ENCODE measurements at regions not wholly inside any gene's neighbourhood (a gene's known extent, or its start where the extent isn't known, plus 50 kb on each side); places are given as distances from the start of the nearest gene placed in this dataset.

DNA sequence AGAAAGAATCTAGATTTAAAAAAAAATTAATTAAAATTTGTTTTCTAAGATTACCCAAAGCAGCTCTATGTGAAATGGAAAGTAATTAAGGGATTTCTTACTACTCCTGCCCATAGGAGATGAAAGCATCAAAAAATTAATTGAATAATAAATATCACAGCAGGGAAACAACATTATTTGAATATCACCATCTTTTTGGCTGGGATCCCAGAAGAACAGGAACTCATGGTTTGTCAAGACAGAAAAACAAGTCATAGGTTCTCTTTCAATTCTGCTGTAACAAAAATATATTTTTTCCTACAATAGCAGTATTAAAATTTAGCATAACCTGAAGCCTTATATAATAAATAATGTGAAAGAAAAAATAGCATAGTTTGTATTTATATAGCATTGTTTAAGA, 1713.4 kb downstream of the NCAM2 start:
- no peak for TF ChIP-seq ZNF263 (CRISPR knock-in tag; IDR thresholded peaks at IDR 0.05; ENCODE audit: low read depth)
- no peak for TF ChIP-seq CDX4 (CRISPR knock-in tag; IDR thresholded peaks at IDR 0.05; ENCODE audit: borderline replicate concordance)
- TF ChIP-seq MYBL2 (CRISPR knock-in tag; IDR thresholded peaks at IDR 0.05), result no peak
- TF ChIP-seq TP53 (CRISPR knock-in tag; IDR thresholded peaks at IDR 0.05), result no peak
- no peak for TF ChIP-seq ELF4 (CRISPR knock-in tag; IDR thresholded peaks at IDR 0.05; ENCODE audit: low read depth)
- TF ChIP-seq SP1 (CRISPR knock-in tag; conservative IDR thresholded peaks at IDR 0.05), result no peak
- no peak for TF ChIP-seq ZNF396 (CRISPR knock-in tag; IDR thresholded peaks at IDR 0.05; ENCODE audit: borderline replicate concordance)
- no peak for TF ChIP-seq NFYB (CRISPR knock-in tag; conservative IDR thresholded peaks at IDR 0.05; ENCODE audit: low read depth)
- no peak for TF ChIP-seq NR3C1 (CRISPR knock-in tag; conservative IDR thresholded peaks at IDR 0.05; ENCODE audit: low read depth)
- TF ChIP-seq, protein P1, sequence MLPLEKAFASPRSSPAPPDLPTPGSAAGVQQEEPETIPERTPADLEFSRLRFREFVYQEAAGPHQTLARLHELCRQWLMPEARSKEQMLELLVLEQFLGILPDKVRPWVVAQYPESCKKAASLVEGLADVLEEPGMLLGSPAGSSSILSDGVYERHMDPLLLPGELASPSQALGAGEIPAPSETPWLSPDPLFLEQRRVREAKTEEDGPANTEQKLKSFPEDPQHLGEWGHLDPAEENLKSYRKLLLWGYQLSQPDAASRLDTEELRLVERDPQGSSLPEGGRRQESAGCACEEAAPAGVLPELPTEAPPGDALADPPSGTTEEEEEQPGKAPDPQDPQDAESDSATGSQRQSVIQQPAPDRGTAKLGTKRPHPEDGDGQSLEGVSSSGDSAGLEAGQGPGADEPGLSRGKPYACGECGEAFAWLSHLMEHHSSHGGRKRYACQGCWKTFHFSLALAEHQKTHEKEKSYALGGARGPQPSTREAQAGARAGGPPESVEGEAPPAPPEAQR (CRISPR knock-in tag; IDR thresholded peaks at IDR 0.05), result no peak
- no peak for TF ChIP-seq PREB (CRISPR knock-in tag; IDR thresholded peaks at IDR 0.05; ENCODE audit: borderline replicate concordance)
- TF ChIP-seq CBFB (CRISPR knock-in tag; IDR thresholded peaks at IDR 0.05; ENCODE audit: low read depth), result no peak
- TF ChIP-seq TEAD1 (CRISPR knock-in tag; IDR thresholded peaks at IDR 0.05), result no peak
- TF ChIP-seq, protein P2, sequence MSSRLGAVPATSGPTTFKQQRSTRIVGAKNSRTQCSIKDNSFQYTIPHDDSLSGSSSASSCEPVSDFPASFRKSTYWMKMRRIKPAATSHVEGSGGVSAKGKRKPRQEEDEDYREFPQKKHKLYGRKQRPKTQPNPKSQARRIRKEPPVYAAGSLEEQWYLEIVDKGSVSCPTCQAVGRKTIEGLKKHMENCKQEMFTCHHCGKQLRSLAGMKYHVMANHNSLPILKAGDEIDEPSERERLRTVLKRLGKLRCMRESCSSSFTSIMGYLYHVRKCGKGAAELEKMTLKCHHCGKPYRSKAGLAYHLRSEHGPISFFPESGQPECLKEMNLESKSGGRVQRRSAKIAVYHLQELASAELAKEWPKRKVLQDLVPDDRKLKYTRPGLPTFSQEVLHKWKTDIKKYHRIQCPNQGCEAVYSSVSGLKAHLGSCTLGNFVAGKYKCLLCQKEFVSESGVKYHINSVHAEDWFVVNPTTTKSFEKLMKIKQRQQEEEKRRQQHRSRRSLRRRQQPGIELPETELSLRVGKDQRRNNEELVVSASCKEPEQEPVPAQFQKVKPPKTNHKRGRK (CRISPR knock-in tag; IDR thresholded peaks at IDR 0.05; ENCODE audit: borderline replicate concordance), result no peak
- no peak for TF ChIP-seq GTF2I (CRISPR knock-in tag; conservative IDR thresholded peaks at IDR 0.05)
- TF ChIP-seq ZNF232 (CRISPR knock-in tag; IDR thresholded peaks at IDR 0.05), result no peak
- no peak for TF ChIP-seq FOXP1 (CRISPR knock-in tag; IDR thresholded peaks at IDR 0.05; ENCODE audit: borderline replicate concordance)
- CTCF ChIA-PET, result no interaction called here
- POLR2A ChIA-PET, result no interaction called here
- H3K27me3 Mint-ChIP-seq (ENCODE audit: low read depth), result no peaks in the 10 kb centered on the region
- ATAC-seq, result no peak
- no peak for DNase-seq (ENCODE audit: low spot score)
- H3K4me1 Mint-ChIP-seq, result no peaks in the 10 kb centered on the region
- H3K9me3 Mint-ChIP-seq, result peaks cover 55% of the 10 kb centered on the region
- no peak overlapping the region for H3K4me3 Mint-ChIP-seq
- H3K27ac Mint-ChIP-seq, result no peak overlapping the region
- H3K36me3 Mint-ChIP-seq, result peaks cover 14% of the 10 kb centered on the region

DNA sequence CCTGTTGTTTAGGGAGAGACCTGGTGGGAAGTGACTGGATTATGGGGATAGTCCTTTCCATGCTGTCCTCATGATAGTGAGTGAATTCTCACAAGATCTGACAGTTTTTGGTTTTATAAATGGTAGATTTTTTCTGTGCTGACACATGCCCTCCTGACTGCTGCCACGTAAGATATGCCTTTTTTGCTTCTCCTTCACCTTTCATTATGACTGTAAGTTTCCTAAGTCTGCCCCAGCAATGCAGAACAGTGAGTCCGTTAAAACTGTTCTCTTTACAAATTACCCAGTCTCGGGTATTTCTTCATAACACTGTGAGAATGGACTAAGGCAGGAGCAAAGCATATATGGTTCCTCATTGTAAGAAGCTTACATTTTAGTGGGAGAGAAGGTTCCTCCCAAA, 1727.2 kb downstream of the NCAM2 start:
- Mint-ChIP-seq H3K27ac (no peak overlapping the region), H3K4me3 (no peak overlapping the region), H3K36me3 (peaks cover 59% of the 10 kb centered on the region), H3K9me3 (peaks cover 71% of the 10 kb centered on the region), H3K4me1 (no peaks in the 10 kb centered on the region), H3K27me3 (ENCODE audit: low read depth) (no peaks in the 10 kb centered on the region)
- no peak for DNase-seq (ENCODE audit: low spot score)
- no peak for ATAC-seq
- ChIA-PET CTCF (no interaction called here), POLR2A (no interaction called here)
- TF ChIP-seq CBFB (CRISPR knock-in tag; IDR thresholded peaks at IDR 0.05; ENCODE audit: low read depth), result no peak
- TF ChIP-seq, protein P3, sequence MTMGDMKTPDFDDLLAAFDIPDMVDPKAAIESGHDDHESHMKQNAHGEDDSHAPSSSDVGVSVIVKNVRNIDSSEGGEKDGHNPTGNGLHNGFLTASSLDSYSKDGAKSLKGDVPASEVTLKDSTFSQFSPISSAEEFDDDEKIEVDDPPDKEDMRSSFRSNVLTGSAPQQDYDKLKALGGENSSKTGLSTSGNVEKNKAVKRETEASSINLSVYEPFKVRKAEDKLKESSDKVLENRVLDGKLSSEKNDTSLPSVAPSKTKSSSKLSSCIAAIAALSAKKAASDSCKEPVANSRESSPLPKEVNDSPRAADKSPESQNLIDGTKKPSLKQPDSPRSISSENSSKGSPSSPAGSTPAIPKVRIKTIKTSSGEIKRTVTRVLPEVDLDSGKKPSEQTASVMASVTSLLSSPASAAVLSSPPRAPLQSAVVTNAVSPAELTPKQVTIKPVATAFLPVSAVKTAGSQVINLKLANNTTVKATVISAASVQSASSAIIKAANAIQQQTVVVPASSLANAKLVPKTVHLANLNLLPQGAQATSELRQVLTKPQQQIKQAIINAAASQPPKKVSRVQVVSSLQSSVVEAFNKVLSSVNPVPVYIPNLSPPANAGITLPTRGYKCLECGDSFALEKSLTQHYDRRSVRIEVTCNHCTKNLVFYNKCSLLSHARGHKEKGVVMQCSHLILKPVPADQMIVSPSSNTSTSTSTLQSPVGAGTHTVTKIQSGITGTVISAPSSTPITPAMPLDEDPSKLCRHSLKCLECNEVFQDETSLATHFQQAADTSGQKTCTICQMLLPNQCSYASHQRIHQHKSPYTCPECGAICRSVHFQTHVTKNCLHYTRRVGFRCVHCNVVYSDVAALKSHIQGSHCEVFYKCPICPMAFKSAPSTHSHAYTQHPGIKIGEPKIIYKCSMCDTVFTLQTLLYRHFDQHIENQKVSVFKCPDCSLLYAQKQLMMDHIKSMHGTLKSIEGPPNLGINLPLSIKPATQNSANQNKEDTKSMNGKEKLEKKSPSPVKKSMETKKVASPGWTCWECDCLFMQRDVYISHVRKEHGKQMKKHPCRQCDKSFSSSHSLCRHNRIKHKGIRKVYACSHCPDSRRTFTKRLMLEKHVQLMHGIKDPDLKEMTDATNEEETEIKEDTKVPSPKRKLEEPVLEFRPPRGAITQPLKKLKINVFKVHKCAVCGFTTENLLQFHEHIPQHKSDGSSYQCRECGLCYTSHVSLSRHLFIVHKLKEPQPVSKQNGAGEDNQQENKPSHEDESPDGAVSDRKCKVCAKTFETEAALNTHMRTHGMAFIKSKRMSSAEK (CRISPR knock-in tag; IDR thresholded peaks at IDR 0.05; ENCODE audit: borderline replicate concordance), result no peak
- no peak for TF ChIP-seq HMGA2 (CRISPR knock-in tag; IDR thresholded peaks at IDR 0.05)
- TF ChIP-seq AFF4 (CRISPR knock-in tag; IDR thresholded peaks at IDR 0.05; ENCODE audit: borderline replicate concordance), result no peak
- TF ChIP-seq USF1 (CRISPR knock-in tag; IDR thresholded peaks at IDR 0.05), result no peak
- no peak for TF ChIP-seq ZNF219 (CRISPR knock-in tag; IDR thresholded peaks at IDR 0.05; ENCODE audit: borderline replicate concordance)

All from WTC11 (cell line).